Right atrium auricular region (tissue), 2 donors: ENCODE measurements at regions not wholly inside any gene's neighbourhood (a gene's known extent, or its start where the extent isn't known, plus 50 kb on each side); places are given as distances from the start of the nearest gene placed in this dataset.

Source experiments
- DNase-seq: peaks from one replicate; pipeline ENCODE4 v3.0.0-alpha.2; 2019; ENCODE audit warnings: low spot score
- H3K27ac ChIP-seq, 2 donors: fragments of 200-600 bp; sonication (generic); 1 replicate in 1 of 2; 2 replicates in 1 of 2; pipeline ENCODE4 v1.5.1; 2016 to 2019
- H3K27me3 ChIP-seq, 2 donors: fragments of 200-600 bp; sonication (generic); one replicate each; pipeline versions ENCODE4 v1.5.1 to v1.6.0; 2017 to 2019
- H3K36me3 ChIP-seq: fragments of 200-600 bp; sonication (generic); one replicate; pipeline ENCODE4 v1.5.1; 2016
- H3K4me1 ChIP-seq, 2 donors: fragments of 200-600 bp; sonication (generic); one replicate each; pipeline versions ENCODE4 v1.5.1 to v1.6.0; 2017 to 2019
- H3K4me3 ChIP-seq, 2 donors: fragments of 200-600 bp; sonication (generic); 1 replicate in 1 of 2; 2 replicates in 1 of 2; pipeline ENCODE4 v1.5.1; 2017 to 2019; ENCODE audit warnings: mild to moderate bottlenecking in 1 of 2, moderate library complexity in 1 of 2
- H3K9me3 ChIP-seq, 2 donors: fragments of 200-600 bp; sonication (generic); one replicate each; pipeline ENCODE4 v1.5.1; 2019
- CTCF ChIP-seq, 2 donors: fragments of 200-600 bp; sonication (generic); IDR thresholded peaks; one replicate each; pipeline ENCODE4 v1.5.1; 2019; ENCODE audit warnings: antibody characterized with exemption in 2 of 2

GRCh38 chr4:131411393-131411792, 1737.7 kb upstream of the PCDH10 start:
- TF ChIP-seq CTCF (IDR thresholded peaks at IDR 0.05): no peak
- DNase-seq: no peak
- Histone ChIP-seq H3K4me3 (no peak overlapping the region), H3K4me1 (no peaks in the 10 kb centered on the region), H3K9me3 (no peaks in the 10 kb centered on the region), H3K27me3 (no peaks in the 10 kb centered on the region), H3K27ac (no peak overlapping the region), H3K36me3 (no peaks in the 10 kb centered on the region)

- Histone ChIP-seq H3K4me3 (no peak overlapping the region), H3K9me3 (no peaks in the 10 kb centered on the region), H3K4me1 (no peaks in the 10 kb centered on the region), H3K27me3 (no peaks in the 10 kb centered on the region), H3K36me3 (no peaks in the 10 kb centered on the region), H3K27ac (no peak overlapping the region)
- TF ChIP-seq CTCF (IDR thresholded peaks at IDR 0.05): no peak
- DNase-seq: no peak
Observed at GRCh38 chr4:131419147-131419546, 1729.9 kb upstream of the PCDH10 start.

GRCh38 chr4:131426023-131426758, 1722.9 kb upstream of the PCDH10 start:
- TF ChIP-seq CTCF (IDR thresholded peaks at IDR 0.05): no peak
- H3K4me3 ChIP-seq: no peak overlapping the region
- no peak for DNase-seq
- H3K36me3 ChIP-seq: no peaks in the 10 kb centered on the region
- H3K27me3 ChIP-seq: no peaks in the 10 kb centered on the region
- no peaks in the 10 kb centered on the region for H3K4me1 ChIP-seq
- H3K9me3 ChIP-seq: no peaks in the 10 kb centered on the region
- no peak overlapping the region for H3K27ac ChIP-seq

- TF ChIP-seq CTCF (IDR thresholded peaks at IDR 0.05): no peak
- DNase-seq: no peak
- Histone ChIP-seq H3K36me3 (no peaks in the 10 kb centered on the region), H3K9me3 (no peaks in the 10 kb centered on the region), H3K27me3 (no peaks in the 10 kb centered on the region), H3K4me1 (no peaks in the 10 kb centered on the region), H3K4me3 (no peak overlapping the region), H3K27ac (no peak overlapping the region)
Observed at GRCh38 chr4:131427000-131427399, 1722.1 kb upstream of the PCDH10 start.

GRCh38 chr4:131430302-131430701, 1718.8 kb upstream of the PCDH10 start:
- no peaks in the 10 kb centered on the region for H3K36me3 ChIP-seq
- no peak for TF ChIP-seq CTCF (IDR thresholded peaks at IDR 0.05)

More at GRCh38 chr4:131430302-131430701, 1718.8 kb upstream of the PCDH10 start:
- Histone ChIP-seq H3K9me3 (no peaks in the 10 kb centered on the region), H3K4me1 (no peaks in the 10 kb centered on the region), H3K27ac (no peak overlapping the region), H3K4me3 (no peak overlapping the region), H3K27me3 (no peaks in the 10 kb centered on the region)
- DNase-seq: no peak
